HG03432 (cell line): ENCODE measurements at regions not wholly inside any gene's neighbourhood (a gene's known extent, or its start where the extent isn't known, plus 50 kb on each side); places are given as distances from the start of the nearest gene placed in this dataset.

ENCODE experiments used
- ATAC-seq: cut with Tn5 transposase; IDR thresholded peaks from one replicate; pipeline ENCODE4 v1.9.1; 2021; ENCODE audit warnings: mild to moderate bottlenecking, moderate library complexity; ENCODE audit not compliant: unreplicated experiment

DNA sequence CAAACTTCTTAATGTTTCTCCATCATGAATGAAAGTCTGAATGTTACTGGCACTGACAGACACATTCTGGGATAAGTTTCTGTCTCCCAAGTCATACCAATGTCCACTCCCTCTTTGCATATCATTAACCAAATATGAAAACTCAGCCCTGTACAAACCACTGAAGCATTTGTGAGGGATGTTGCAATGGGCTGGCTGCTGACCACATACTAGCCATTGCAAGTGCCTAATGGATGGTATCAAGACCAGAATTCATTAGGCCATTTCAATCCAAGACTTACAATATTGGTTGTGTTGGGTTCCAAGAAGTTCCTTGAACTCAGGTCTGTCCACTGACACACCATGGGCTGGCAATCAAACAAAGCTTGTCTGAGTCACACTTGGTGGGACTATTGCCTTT lies 73.8 kb downstream of the CBLN2 start:
- ATAC-seq, result no peak

DNA sequence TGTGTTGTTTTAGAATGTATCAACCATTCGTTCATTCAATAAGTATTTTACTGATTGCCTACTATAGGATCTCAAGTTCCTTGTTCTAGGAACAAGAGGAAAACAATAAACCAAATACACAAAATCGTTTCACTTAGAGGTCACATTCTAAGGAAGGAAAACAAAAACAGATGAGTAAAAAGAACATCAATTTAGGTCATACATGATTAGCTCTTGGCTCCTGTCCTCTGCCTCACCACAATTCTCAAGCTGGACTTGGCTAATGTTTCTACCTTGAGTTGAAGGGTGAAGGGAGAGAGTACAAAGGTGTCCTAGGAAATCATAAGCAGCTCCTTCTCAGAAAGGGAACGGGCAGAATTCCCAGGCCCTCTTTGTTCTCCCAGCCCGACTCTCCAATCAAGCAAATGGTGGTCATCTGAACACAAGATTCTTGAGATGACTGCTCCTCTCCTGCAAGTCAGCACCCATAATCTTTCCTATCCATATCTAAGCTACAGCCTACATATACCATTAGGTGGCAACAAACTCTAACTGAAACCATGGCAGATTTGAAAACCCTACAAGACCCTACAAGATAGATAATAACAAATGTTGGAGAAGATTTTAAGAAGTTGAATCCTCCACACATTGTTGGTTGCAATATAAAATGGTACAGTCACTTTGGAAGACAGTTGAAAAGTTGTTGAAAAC lies 76.0 kb downstream of the CBLN2 start:
- no peak for ATAC-seq

GRCh38 chr18:72460210-72460680 lies 83.9 kb downstream of the CBLN2 start:
- no peak for ATAC-seq

- ATAC-seq, result no peak
Measured at GRCh38 chr18:72458271-72458670, 85.9 kb downstream of the CBLN2 start.

DNA sequence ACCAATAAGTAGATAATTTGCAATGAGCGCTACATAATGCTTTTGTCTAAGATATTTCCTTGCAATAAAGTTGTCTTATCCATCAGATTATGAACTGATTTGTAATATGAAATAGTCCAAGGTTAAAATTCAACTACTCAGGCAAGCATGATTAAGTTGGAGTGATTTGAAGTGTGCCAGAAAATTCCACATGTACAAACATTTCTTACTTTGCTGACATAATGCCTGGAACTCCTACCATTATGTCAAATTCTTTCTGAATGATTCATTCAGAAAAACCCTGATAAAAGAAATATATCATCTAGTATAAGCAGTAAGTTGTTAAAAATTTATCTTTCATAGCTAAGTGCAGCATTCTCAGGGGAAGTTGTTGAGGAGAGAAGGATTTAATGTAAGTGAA lies 87.3 kb downstream of the CBLN2 start:
- ATAC-seq, result no peak

DNA sequence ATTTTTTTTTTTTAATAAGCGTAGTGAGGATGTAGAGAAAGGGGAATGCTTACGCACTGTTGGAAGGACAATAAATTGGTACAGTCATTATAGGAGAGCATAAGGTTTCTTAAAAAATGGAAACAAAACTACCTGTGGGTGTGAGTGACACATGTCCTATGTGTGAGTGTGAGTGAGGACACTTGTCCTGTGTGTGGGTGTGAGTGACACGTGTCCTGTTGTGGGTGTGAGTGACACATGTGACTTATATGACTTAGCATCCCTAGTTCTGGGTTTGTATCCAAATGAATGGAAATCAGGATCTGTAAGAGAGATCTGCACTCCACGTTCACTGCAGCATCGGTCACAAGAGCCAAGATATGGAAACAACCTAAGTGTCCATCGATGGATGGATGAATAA lies 91.8 kb downstream of the CBLN2 start:
- no peak for ATAC-seq

GRCh38 chr18:72444798-72445155 lies 99.4 kb downstream of the CBLN2 start:
- ATAC-seq, result no peak

- ATAC-seq, result no peak
Measured at GRCh38 chr18:72444111-72444797, 99.9 kb downstream of the CBLN2 start.

DNA sequence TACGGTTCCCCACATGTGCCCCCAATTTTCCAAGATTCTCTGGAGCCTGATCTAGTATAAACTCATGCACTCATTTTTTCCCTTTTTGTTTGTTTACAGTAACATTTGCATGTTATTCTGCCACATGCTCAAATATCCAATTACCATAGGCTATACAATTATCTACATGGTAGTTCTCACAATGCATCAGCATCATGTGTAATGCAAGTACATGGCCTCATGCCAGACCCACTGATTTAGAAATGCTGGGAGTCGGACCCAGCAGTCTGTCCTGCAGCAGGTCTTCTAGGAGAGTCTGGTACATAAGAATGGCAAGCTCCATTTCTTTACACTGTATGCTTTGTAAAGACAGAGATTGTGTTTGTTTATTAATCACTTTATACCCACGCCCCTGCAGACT lies 107.7 kb downstream of the CBLN2 start:
- no peak for ATAC-seq

DNA sequence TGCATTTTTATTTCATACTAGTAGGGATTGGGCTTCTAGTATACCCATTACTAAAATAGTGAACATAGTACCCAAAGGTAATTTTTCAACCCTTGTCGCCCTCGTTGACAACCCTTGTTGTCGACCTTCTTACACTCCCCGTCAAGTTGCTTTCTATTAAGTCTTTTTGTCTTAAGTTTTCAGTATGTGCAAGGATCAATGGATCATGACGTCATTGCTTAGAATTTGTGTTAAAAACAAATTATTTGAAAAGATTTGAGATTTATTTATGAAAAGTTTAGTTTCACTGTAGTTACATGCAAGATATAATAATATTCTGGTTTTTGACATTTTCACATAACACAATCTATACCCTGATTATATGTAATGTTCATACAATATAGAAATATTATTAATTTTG lies 110.4 kb downstream of the CBLN2 start:
- no peak for ATAC-seq

GRCh38 chr18:72427721-72428120 lies 116.4 kb downstream of the CBLN2 start:
- ATAC-seq, result no peak

GRCh38 chr18:72419914-72420313 lies 124.2 kb downstream of the CBLN2 start:
- ATAC-seq, result no peak

- ATAC-seq, result no peak
Measured at GRCh38 chr18:72412927-72413326, 131.2 kb downstream of the CBLN2 start.

DNA sequence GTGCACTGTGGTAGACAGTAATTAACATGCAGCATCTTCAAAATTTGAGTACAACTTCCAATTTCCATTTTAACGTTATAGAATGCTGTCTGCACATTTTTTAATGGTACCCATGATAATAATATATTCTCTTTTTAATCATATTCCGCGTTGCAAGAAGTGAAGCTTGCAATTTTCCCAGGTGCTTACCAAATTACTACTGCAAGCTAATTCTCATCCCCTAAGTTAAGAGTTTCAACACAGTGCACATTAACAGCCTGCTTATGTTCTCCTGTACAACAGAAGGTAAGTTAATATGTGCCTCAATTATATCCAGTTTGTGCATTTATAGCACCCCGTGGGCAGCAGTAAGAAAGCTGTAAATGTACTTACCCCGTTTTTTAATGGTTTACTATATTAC lies 132.9 kb downstream of the CBLN2 start:
- no peak for ATAC-seq

DNA sequence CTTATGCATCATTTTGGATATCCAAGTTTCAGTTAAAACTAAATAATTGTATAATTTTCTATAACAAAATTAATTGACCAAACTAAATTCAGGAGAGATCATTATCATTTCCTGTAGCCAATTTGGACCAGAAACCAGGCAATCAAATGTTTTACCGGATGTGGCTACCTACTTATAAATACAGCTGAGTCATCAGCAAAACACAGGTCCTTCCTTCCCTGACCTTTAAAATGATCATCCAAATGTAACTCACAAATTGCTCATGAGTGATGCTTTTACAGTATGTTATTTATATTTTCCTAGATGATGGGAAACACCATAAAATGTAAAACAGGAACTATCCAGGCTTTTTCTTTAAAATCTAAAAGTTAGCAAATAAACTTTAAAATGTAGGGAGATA lies 133.7 kb downstream of the CBLN2 start:
- ATAC-seq, result no peak

DNA sequence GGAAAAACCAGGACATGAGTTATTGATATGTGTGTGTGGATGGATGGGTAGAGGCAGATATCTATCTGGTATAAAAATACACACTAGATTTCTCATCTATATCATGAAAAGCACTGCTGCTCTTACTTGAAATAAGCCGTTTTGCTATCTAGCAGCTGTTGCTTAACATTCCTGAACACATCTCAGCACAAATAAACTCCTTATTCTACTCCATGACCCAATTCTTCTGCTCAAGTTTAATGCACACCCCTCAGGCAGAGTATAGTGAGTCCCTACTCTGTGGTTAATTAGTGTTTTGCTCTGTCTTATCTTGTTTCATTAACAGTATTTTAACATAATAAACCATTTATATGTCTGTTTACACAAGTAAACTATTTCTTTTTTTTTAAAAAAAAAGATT lies 134.2 kb downstream of the CBLN2 start:
- no peak for ATAC-seq

GRCh38 chr18:72407048-72407447 lies 137.1 kb downstream of the CBLN2 start:
- ATAC-seq, result no peak

DNA sequence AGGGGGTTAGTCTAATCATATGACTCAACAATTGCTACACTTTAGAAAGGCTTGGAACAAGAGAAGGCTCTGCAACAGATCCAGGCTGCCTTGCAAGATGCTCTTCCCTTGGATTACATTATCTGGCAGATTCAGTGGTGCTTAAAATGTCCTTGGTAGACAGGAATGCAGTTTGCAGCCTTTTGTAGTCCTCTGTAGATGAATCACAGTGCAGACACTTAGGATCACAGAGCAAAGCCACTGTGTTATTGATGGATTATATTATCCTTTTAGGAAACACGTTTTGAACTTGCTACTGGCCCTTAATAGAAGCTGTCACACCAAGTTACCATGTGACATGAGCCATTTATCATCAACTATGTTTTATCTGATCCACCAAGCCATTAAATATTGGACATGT lies 152.2 kb downstream of the CBLN2 start:
- no peak for ATAC-seq

DNA sequence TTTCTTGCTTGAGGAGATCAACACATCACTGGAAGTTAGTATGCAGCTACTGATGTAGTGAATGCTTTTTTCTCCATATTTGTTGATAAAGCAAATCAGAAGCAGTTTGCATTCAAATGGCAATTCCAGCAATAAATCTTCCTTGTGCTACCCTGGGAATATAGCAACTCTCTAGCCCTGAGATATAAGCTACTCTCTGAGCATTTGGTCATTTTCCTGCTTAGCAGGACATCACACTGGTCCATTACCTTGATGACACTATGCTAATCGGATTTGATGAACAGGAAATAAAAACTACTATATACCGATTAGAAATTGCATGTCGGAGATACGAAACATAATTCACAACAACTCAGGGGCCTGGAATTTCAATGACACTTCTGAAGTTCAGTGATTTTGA lies 152.7 kb downstream of the CBLN2 start:
- ATAC-seq, result no peak

GRCh38 chr18:72378016-72378415 lies 166.1 kb downstream of the CBLN2 start:
- no peak for ATAC-seq

DNA sequence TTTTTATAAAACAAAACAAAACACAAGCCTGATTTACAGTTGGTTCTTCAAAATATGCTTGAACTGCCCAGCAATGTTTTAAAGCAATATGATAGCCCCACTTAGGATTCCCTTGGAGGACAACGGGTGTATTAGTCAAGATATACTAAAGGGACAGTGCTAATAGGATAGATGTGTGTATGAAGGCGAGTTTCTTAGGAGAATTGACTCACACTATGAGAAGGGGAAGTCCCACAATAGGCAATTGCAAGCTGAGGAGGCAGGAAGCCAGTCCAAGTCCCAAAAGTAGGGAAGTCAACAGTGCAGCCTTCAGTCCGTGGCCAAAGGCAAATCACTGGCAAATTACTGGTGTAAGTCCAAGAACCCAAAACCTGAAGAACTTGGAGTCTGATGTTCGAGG lies 167.9 kb downstream of the CBLN2 start:
- no peak for ATAC-seq

GRCh38 chr18:72375618-72376017 lies 168.5 kb downstream of the CBLN2 start:
- ATAC-seq, result no peak

GRCh38 chr18:72372076-72372475 lies 172.1 kb downstream of the CBLN2 start:
- ATAC-seq, result no peak
